CD1c-positive myeloid dendritic cell (primary cell): ENCODE measurements at regions not wholly inside any gene's neighbourhood (a gene's known extent, or its start where the extent isn't known, plus 50 kb on each side); places are given as distances from the start of the nearest gene placed in this dataset.

ENCODE experiments used
- DNase-seq: peaks from one replicate; pipeline ENCODE4 v3.0.0-alpha.2; 2016; ENCODE audit errors: extremely low spot score

GRCh38 chr1:168387781-168388760, 107.4 kb downstream of the TBX19 start:
- no peak for DNase-seq

- peak; percentile 59 for DNase-seq
Observed at GRCh38 chr1:168386949-168387586, 106.4 kb downstream of the TBX19 start.

DNA sequence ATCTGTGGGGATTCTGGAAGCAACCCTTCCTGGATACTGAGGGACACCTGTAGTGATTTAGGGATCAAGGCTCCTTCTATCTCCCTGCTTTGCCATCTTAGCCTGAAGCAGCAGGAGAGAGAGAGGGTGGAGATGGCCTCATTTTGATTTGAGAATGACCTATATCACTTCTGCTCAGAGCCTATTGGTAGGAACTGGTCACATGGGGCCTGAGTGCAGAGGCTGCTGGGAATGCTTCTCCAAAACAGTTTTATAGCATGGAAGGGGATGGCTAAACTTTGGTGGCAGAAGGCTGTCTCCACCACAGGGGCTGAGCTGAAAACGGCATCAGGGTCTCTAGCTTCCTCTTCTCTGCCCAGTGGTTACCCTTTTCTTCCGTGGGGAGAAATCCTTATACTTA, 105.8 kb downstream of the TBX19 start:
- DNase-seq: no peak

DNA sequence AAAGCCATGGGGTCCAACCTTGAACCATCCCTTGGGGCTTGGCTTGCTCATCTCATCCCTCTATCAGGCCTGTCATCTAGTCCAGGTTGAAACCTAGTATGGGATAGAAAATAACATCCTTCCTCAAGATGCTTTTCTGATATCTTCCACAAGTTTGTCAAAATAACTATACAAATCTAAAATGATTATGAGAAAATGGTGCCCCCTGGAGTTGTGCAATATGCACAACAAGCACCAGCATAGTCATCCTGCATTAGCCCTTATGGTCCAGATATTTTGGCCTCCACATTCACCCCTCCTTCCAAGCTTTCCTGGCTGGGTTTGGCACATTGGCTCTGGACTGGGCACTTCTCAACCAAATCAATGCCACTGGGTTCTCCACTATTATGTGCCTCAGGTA, 101.2 kb downstream of the TBX19 start:
- DNase-seq: no peak

DNA sequence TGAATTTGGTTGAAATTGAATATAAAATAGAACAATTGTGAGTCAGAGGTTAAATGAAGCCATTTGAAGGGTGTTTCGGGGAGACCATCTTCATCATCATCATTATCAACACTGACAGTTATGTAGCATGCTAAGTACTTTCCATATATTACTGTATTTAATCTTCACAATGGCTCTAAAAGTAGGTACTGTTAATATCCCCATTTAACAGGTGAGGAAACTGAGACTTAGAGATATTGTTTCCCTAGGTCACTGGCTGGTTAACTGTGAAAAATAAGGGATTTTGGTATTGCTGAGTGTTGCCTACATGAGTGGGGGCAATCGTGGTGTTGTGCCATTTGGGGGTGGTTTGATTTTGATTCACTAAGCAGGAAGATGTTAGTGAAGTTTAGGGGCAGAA, 100.3 kb downstream of the TBX19 start:
- no peak for DNase-seq

DNA sequence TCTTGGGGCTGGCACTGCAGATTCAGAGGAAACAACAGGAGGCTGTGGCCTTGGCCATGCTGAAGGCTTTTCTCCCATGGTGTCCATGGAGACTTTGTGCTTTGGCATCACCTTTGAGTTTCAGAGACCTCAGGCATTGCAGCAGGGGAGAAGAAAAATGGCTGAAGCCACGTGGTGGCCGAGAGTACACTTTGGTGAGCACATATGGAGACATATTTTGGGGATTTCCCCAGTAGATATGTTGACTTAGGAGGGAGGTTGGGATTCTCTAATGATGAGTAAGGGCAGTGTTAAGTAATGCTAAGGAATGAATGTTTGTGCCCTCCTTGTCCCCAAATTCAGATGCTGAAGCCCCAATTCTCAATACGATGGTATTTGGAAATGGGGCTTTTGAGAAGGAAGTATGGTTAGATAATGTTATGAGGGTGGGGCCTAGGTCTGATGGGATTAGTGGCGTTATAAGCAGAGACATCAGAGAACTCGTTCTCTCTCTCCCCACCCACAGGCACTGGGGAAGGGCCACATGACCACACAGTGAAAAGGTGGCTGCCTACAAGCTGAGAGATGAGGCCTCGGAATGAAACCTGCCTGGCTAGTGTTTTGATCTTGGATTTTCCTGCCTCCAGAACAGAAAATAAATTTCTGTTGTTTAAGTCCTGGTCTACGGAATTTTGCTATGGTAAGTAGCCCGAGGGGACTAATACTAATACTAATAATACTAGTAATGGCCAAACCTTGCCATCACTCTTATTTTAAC, 98.6 kb downstream of the TBX19 start:
- DNase-seq: no peak

GRCh38 chr1:168375566-168376300, 95.1 kb downstream of the TBX19 start:
- no peak for DNase-seq

DNA sequence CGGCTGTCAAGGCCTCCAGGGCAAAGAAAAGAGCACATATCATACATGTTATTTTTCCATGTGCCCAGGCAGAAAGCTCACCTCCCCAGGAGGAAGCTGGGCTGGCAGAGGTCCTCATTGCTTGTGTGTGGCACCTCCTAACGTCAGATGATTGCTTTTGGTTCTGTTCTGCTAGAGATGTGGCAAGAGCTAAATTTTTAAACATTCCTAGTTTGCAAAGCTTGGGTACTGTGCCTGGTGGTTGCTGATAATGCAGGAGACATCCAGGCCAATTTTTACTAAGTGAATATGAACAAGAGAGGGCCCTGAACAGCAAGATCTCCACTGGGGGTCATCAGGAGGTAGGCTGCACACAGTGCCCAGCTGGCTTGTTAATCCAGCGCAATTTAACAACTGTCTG, 93.9 kb downstream of the TBX19 start:
- no peak for DNase-seq

DNA sequence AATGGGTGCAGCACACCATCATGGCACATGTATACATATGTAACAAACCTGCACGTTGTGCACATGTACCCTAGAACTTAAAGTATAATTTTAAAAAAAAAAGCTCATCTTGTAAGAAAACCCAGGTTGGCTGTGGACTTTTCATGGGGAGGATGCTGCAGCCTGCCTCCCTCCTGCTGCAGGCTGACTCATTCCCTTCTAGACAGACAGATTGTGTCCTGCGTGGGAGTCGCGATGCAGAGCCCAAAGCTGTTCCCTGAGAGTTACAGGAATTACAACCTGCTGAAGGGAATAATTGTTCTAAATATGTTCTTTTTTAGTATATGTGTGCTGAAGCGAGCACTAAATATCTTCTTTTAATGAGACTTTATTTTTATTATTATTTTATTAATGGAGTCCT, 93.2 kb downstream of the TBX19 start:
- no peak for DNase-seq

GRCh38 chr1:168372861-168373371, 92.2 kb downstream of the TBX19 start:
- DNase-seq: no peak

- DNase-seq: no peak
Observed at GRCh38 chr1:168372307-168372706, 91.6 kb downstream of the TBX19 start.

DNA sequence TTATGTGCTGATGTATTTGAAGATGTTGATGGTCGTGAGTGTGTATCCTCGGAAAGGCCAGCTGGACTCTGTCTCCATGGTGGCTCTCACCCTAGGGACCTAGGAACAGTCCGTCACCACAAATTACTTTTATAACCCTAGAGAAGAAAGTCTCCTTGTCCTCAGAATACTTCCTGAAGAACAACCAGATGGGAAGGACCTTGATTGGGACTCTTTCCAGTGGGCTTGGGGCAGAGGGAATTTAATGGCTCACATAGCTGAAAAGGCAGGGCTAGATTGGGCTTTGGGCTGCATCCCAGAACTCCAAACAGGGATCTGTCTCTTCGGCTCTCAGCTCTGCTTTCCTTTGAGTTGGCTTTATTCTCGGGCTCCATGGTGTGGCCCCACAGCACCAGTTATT, 90.8 kb downstream of the TBX19 start:
- no peak for DNase-seq

GRCh38 chr1:168370586-168370985, 89.9 kb downstream of the TBX19 start:
- no peak for DNase-seq

GRCh38 chr1:168369655-168370054, 89.0 kb downstream of the TBX19 start:
- no peak for DNase-seq

DNA sequence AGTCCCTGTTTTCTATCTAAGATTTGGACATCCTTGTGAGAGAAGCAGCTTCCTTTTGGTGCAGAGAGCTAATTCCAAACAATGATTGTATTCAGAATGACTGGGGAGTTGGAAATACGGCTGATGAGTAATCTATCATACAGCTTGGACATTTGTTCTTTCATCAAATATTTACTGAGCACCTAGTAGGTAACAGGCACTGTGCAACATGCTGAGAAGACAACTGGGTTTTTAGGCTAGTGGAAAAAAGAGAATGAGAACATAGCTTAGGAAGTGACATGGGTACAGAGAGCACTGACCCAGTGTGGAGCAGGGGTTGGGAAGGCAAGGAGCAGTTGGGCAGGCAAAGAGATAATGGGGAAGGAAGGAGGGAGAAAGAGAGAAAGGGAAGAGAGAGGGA, 87.5 kb downstream of the TBX19 start:
- no peak for DNase-seq

GRCh38 chr1:168365719-168366479, 85.2 kb downstream of the TBX19 start:
- no peak for DNase-seq
